NCI-H2227 treated with DMSO at 0.1 percent for 48 hours (cell line): ENCODE measurements at regions not wholly inside any gene's neighbourhood (a gene's known extent, or its start where the extent isn't known, plus 50 kb on each side); places are given as distances from the start of the nearest gene placed in this dataset.
"Not testable (repeated sequence)": the region's sequence is repeated elsewhere in the genome, so short reads cannot be mapped to it uniquely, and the experiment has no call there.

Experiments used
- DNase-seq: peaks from one replicate; lab custom pipeline; 2025; lab: John Stamatoyannopoulos, UW

DNA sequence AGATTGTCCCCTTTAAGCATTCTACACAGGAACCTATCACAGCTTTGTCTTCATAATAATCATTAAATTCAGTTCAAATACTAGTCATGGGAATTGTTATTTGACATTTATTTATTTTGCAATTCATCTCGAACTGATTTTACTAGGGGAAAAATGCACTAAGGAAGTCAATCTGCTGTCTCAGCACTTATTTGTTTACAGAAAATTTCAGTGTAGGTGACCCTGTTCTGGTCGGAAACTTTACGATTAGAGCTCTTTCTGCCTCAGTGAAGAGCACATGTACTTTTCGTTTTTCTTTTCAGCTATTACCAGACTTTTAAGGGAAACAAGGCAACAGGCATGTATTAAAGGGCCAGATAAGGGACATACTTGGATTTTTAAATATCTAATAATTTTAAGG, 1405.7 kb upstream of the ZEB2 start:
- DNase-seq, result no peak

DNA sequence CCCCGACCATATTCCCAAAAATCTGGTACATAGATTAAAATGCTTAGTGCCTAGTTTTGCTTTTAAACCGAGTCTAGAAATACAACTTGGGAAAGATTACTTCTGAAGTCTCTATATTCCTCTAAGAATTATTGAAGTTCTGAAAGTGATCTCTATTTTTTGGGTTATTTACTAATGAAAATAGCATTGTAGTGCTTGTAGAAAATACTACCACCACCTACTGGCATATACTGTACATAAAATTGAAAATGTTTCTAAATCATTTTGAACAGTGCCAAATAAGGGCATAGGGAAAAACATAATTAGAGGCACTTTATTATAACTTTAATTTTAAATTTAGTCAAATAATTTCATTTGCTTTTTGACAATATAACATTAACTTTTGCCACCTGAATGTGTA, 1399.6 kb upstream of the ZEB2 start:
- DNase-seq, result no peak

DNA sequence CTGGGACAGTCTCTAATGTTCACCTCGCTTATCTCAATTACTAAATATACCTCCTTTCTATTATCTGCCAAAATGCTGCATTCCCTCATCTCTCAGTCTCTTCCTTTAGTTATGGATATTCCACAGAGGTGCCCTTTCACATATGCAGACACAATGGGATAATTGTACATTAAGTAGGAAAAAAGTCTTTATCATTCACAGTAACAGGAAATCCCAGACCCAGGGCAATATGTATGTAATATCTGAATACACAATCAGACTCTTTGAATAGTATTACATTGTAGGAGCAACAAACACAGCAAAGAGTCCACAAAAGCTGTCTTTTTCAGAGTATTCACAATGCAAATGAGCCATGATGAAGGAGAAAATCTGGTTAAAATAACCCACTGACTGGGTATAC, 1399.0 kb upstream of the ZEB2 start:
- DNase-seq, result no peak

DNA sequence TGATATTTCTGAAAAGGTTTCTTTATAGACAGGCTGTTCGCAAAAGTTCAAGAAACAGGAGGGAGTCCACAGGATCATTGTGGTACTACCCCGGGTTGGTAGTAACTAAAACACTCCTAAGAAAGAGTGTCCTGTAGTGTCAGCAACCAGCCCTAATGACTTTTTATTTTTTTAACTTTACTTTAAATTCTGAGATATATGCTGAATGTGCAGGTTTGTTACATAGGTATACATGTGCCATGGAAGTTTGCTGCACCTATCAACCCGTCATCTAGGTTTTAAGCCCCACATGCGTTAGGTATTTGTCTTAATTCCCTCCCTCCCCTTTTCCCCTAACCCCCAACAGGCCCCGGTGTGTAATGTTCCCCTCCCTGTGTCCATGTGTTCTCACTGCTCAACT, 1396.9 kb upstream of the ZEB2 start:
- no peak for DNase-seq

DNA sequence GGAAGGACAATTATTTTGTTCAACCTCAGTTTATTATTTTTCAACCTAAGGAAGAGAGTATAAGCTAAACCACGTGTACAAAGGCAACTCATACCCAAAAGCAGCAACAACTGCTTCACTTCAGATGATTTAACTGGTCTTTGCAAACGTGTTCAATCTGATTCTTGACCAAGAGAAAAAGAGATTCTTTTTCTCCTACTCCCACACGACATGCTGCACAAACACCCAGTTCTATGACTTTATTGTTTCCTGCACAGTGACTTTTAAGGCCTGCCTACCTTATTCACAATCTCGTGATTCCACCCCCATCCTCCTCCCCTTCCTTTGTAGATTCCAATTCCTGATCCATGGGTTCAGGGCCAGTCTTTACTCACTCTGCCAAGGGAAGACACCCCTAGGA, 1394.8 kb upstream of the ZEB2 start:
- DNase-seq, result no peak

DNA sequence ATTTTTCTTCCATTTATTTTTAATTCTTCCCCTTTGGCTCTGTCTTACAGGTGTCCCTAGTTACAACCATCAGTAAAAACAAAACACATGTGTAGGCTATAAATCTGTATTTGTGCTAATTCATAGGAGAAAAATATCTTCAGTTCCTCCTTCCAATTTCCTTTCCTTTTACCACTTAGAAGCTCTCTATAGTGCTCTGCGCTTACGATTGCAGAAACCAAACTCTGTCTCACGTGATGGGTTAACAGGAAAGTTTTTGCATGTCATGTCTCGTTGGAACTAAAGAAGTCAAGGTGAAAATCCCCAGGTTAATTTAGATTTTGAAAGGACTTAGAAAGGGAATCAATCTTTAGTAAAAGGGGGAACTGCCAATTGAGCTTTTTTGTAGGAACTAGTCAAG, 1390.5 kb upstream of the ZEB2 start:
- no peak for DNase-seq

DNA sequence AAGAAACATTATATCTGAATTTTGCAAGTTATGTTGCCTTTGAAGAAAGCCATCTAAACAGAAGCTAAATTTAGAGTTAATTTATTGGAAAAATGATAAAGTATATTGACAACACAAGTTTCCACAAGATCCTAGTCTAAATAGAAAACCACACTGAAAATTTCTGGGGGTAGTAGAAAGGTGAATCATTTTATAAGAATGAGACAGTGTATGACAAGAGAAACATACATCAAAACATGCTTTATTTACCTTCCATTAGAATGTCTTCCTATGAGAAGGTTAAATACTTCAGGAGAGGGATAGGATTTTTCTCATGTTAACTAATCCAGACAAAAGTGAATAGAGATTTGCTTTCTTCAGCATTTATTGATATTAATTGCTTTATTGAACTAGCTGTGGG, 1389.8 kb upstream of the ZEB2 start:
- no peak for DNase-seq

DNA sequence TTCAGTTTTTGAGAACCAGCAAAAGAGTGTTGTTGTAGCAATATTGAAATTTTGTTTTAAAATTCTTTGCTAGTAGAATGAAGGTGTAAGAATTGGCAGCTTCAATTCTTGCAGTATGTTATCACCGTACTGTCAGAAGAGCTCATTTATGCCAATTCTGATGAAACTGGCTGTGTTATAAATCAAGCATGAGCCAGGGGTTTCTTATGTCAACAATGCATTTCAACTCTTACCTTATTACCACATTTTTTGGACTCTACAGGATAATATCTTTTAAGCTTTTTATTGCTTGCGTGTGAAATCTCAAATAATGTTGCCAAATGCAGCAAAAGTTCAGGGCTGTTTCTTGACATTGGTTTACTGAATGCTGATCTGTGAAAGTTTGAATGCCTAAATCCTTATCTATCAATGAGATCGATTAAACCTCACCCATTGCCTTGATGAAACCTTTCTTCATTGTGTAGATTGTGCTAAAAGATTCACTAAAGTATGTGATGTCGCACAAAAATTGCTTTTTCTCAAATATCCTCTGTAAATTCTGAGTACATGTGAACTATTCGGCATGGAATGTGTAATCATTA, 1389.3 kb upstream of the ZEB2 start:
- no peak for DNase-seq

DNA sequence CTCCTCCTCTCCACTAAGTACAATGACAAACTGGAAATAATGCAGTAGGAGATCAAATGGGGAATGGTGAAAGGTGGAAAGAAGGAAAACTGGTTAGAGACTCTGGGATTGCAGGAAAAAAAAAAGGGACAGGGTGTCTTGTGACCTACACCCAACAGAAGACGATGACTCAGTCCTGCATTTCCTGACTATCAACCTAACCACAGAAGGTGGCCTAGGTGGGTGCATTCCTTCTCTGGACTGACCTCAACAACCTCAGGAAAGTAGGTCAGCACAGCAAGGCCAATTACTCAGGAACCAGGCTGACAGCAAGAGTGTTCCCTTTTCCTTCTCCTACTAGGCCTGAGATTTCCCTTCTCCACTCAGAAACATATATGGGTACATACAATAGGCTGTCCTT, 1386.4 kb upstream of the ZEB2 start:
- DNase-seq, result no peak

DNA sequence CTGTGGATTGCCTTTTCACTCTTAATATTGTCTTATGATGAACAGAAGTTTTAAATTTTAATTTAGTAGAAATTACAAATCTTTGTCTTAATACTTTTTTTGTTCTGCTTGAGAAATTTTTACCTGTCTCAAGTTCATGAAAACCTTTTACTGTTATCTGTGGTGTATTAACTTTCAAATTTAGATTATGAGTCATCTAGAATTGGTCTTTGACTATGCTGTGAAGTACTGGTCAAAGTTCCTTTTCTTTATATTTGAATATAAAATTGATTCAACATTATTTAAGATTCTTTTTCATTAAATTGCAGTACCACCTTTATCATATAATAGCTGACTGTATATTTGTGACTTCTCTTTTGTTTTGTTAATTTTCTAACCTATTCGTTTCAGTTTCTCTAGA, 1385.5 kb upstream of the ZEB2 start:
- DNase-seq, result no peak

DNA sequence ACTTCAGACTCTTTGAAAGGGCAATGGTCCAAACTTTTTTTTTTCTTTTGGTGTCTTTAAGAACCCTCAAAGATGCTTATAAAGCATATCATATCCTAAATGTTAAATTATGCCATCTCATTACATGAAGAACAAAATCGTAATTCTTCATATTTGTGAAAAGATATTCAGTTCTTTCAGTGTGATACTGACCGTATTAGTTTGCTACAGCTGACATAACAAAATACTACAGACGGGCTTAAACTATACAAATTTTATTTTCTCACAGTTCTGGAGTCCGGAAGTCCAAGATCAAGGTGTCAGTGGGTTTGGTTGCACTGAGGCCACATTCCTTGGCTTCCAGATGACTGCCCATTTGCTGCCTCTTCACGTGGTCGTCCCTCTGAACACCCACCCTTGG, 1377.2 kb upstream of the ZEB2 start:
- no peak for DNase-seq

DNA sequence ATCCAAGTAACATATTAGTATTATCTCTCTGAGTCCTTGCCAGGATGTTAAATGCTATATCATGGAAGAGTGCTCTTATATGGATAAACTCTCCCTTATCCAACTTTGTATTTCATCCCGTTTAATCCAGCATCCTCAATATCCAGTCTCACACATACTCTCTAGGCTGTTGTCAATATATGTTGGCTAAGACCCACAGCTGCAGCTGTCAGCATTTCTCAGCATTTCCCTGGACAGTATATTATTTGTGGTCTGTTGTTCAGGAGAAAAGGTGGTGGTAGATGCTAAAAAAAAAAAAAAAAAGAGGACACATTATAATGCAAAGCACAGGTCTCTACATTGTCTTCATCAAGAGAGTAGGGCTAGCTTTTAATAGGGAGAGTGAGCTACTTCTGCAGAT, 1368.0 kb upstream of the ZEB2 start:
- no peak for DNase-seq

DNA sequence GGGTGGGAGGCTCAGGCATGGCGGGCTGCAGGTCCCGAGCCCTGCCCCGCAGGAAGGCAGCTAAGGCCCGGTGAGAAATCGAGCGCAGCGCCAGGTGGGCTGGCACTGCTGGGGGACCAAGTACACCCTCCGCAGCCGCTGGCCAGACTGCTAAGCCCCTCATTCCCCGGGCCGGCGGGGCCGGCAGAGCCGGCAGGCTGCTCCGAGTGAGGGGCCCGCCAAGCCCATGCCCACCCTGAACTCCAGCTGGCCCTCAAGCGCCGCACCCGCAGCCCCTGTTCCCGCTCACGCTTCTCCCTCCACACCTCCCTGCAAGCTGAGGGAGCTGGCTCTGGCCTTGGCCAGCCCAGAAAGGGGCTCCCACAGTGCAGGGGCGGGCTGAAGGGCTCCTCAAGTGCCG, 1361.1 kb upstream of the ZEB2 start:
- DNase-seq, result not testable (repeated sequence)

DNA sequence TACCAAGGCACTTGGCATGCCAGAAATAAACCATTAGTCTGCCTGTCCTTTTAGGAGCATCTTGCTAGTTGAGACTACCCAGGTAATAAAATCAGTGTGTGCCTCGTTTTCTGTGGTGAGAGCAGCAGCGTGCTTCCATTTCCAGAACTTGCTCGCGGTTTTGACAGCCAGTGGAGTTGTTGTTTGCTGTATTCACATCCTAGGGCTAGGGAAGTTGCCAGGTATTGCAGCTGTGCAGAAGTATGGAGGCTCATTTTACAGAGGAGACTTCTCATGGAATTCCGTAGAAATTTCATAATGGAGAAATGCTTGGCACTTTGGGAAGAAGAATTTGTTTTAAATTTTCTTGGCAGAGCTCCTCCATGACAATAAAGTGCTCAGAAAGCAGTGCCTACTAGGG, 1355.1 kb upstream of the ZEB2 start:
- DNase-seq, result no peak

DNA sequence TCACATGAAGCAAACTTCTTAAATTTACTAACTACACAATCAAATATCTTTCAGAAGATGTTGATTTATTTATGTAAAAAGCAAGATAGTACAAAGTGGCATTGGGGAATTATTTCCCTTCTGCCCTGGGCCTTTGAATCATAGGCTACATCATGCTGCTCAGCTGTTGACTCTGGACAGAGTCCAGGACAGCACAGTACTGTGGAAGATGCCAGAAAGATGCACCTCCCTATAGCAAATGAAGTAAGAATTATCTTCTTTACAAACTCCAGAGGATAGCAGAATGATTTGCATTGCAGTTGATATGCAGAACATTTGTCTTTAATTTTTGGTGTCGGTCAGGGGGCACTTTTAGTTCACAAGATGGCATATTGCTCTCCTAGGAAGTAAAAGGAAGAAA, 1354.5 kb upstream of the ZEB2 start:
- no peak for DNase-seq

DNA sequence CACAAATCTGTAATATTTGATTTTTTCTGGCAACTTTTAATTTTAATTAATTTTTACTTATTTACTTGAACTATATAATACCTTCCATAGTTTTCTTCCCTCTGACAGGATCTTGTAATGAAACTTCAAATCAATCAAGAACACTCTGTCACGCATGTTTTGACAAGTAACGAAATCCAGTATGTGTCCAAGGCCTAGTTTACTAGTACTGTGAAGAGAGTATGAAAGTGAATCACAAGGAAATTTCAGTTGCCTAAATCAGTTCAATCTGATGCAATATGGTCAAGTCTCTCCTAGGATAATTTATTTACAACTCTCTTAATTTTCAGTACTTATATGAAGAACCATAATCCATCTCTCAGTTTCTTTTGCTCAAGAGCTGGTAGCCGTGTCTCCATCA, 1344.6 kb upstream of the ZEB2 start:
- no peak for DNase-seq

DNA sequence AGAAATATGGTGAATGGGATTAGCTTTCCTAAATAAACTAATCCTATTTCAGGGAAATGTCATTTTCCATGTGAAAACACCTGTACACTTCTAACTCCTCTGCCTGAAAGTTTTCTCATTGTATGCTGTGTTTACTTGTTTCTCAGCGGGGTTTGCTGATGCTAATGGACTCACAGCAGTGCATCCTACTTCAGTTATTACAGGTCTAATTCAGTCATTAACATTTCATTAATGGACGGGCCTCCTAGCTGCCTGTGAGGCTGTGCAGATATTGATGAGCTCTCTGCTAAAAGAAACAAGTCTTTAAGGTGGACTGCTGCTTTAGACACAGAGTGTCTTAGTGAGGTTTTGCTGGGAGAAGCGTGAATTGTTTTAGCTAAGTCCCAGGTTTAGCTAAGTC, 1342.0 kb upstream of the ZEB2 start:
- DNase-seq, result no peak

DNA sequence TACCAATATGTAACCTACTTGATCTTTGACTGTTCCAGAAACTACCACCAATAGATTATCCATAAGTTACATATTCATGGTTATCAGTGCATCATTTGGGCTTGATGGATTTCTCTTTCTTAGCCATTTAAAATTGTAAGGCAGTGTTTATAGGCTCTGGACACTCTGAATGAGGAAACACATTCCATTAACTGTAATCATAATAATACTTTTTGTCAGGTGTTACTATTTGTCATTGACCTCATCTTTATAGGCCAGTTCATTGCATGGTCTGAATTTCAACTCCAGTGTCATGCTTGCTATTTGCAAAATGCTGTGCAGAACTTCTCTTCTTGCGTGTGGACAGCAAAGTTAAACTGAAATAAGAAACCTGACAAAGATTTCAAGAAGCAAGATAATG, 1340.2 kb upstream of the ZEB2 start:
- no peak for DNase-seq

DNA sequence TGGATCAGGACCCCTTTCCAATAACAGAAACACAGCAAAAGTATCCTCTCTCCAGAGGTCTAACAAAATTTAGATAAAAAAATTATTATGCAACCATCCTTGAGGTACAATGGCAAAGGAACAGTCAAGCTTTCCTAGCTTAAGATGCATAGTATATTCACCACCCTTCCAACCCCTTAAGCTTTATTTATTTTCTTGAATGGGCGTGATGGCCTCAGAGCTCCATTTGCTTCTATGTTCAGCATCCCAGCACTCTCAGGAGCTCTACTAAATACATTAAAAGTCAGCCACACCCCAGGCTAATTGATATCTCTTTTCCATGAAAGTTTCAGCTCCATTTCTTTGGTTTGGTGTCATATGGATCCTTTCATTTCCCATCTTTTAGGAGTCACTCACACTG, 1335.2 kb upstream of the ZEB2 start:
- no peak for DNase-seq

DNA sequence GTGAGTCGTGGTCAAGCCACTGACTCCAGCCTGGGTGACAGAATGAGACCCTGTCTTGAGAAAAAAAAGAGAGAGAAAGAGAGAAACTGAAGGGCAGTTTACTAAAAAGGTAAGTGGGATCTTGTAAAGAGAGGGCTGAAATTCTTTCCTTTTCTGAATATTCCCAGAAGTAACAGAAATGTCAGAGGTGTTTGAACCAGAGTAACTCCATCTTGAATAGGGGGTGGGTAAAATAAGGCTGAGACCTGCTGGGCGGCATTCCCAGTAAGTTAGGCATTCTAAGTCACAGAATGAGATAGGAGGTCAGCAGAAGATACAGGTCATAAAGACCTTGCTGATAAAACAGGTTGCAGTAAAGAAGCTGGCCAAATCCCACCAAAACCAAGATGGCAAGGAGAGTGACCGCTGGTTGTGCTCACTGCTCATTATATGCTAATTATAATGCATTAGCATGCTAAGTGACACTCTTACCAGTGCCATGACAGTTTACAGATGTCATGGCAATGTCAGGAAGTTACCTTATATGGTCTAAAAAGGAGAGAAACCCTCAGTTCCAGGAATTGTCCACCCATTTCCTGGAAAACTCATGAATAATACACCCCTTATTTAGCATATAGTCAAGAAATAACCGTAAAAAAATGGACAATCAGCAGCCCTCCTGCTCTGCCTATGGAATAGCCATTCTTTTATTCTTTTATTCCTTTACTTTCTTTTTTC, 1334.3 kb upstream of the ZEB2 start:
- no peak for DNase-seq

DNA sequence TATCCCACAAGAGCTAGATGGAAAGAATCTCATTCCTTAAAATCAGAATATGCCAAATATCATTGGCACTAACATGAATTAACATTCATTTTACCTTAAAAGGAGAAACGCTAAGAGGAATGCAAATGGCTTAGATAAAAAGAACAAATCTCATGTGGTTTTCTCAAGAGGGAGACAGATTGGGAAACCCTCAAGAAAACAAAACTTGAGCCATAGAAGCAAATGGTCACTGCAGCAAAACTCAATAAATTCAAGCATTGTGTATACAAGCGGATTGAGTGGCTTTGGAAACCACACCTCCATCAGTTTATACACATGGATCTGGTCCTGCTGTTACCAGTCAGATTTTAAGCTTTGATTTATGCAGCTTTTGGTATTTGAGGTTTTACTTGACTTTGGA, 1331.8 kb upstream of the ZEB2 start:
- DNase-seq, result no peak

DNA sequence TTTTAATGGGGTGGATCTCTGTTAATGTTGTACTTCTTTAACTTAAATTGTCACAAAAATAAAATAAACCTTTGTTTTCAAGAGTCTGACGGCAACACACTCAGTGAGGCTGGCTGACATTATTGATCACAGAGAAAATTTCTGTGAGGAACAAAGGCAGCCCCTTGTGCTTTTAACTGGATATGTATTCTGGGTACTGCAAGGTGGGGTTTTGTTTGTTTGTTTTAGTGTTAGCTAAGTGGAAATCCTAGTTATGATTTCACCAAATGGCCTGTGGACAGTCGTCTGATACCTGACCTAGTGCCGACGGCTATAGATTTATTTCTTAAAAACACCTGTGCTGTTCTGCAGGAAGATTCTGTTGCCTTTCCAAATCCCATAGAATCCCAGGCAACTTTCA, 1329.5 kb upstream of the ZEB2 start:
- DNase-seq, result no peak

DNA sequence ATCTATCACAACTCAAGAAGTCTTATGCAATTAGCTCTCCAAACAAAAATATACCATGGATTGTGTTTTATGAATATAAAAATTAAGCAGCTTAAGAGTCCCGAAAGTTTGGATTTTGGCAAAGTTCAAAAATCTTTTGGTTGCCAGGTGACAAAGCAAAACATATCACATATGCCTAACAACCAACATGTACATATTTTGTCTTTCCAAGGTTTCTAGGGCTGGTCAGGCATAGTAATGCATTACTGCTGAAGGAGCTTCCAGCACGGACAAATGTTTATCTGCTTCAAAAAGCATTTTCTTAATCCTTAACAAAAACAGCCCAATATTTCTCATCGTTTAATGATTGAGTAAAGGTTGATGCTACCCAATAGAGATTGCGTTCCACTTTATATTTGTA, 1327.1 kb upstream of the ZEB2 start:
- DNase-seq, result no peak

DNA sequence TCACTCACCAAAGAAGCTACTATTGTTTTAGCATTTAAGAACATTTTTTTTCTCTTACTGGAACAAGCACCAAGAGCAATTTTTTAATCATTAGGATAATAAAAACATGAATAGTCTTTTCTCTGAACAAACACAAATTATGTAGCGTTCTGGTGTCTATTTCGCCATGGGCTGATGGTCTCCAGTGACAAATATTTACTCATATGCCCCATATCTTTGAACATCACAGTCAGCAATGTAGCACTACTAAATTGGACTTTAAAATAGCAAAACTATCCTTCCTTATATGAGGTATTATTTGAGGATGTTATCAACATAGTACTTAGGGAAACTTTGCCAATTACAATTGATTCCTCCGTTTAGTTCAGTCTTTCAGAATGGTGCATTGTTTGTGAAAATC, 1326.0 kb upstream of the ZEB2 start:
- no peak for DNase-seq
